OCI-LY3 (cell line): ENCODE measurements at regions not wholly inside any gene's neighbourhood (a gene's known extent, or its start where the extent isn't known, plus 50 kb on each side); places are given as distances from the start of the nearest gene placed in this dataset.

Experiments used
- CTCF ChIP-seq: fragments of 200-600, 300-600 bp; sonication (generic); IDR thresholded peaks from 2 replicates; pipeline ENCODE4 v1.5.1; 2014; ENCODE audit warnings: antibody characterized with exemption, low read length, low read depth
- EZH2phosphoT487 ChIP-seq: fragments of 200-600 bp; shearing (Covaris generic); IDR thresholded peaks from 2 replicates; pipeline ENCODE4 v1.6.1; 2018; ENCODE audit warnings: antibody characterized with exemption, mixed run types, low read depth

GRCh38 chr14:97377550-97377949 lies 580.4 kb downstream of the VRK1 start:
- TF ChIP-seq CTCF: no peak
- no peak for TF ChIP-seq EZH2phosphoT487
